Sigmoid colon (tissue), 4 donors: ENCODE measurements at regions not wholly inside any gene's neighbourhood (a gene's known extent, or its start where the extent isn't known, plus 50 kb on each side); places are given as distances from the start of the nearest gene placed in this dataset.
"Not testable (repeated sequence)": the region's sequence is repeated elsewhere in the genome, so short reads cannot be mapped to it uniquely, and the experiment has no call there.

Experiments used
- EP300 ChIP-seq, 4 donors: sonication (generic); formaldehyde crosslinking; IDR thresholded peaks; one replicate each; pipeline ENCODE4 v1.6.1; 2017; ENCODE audit warnings: antibody characterized with exemption in 4 of 4
- POLR2AphosphoS5 ChIP-seq, 4 donors: sonication (generic); formaldehyde crosslinking; IDR thresholded peaks; one replicate each; pipeline ENCODE4 v1.6.1; 2017; ENCODE audit warnings: antibody characterized with exemption in 4 of 4

DNA sequence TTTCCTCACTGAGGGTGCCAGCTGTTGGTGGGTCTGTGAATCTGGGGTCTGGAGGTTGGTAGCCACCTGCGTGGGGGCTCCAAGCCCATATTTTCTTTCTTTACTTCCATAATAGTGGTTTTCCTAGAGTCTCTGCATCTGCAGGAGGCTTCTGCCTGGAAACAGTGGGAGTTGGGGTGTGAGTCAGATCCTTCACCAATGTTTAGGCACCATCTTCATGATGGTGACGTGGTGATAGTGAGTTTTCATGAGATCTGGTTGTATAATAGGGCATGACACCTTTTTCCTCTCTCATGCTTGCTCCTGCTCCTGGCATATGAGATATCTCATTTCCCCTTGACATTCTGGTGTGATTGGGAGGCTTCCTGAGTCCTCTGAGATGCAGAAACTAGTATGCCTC is 832.9 kb downstream of the FOXD4L5 start:
- not testable (repeated sequence) for TF ChIP-seq EP300, POLR2AphosphoS5 (IDR thresholded peaks at IDR 0.05)
